Lower leg skin (tissue), 3 donors: ENCODE measurements at regions not wholly inside any gene's neighbourhood (a gene's known extent, or its start where the extent isn't known, plus 50 kb on each side); places are given as distances from the start of the nearest gene placed in this dataset.

Source experiments
- CTCF ChIP-seq, 3 donors: fragments of 450-650 bp; IDR thresholded peaks; one replicate each; pipeline ENCODE4 v1.5.1; 2016; ENCODE audit warnings: antibody characterized with exemption in 3 of 3, mild to moderate bottlenecking in 3 of 3, moderate library complexity in 2 of 3
- POLR2A ChIP-seq, 2 donors: fragments of 450-650 bp; IDR thresholded peaks; one replicate each; pipeline ENCODE4 v1.6.1; 2016 to 2017; ENCODE audit warnings: antibody characterized with exemption in 2 of 2, mild to moderate bottlenecking in 1 of 2, moderate library complexity in 1 of 2

GRCh38 chr11:15795378-15795777, 561.0 kb downstream of the SOX6 start:
- no peak for TF ChIP-seq CTCF (IDR thresholded peaks at IDR 0.05)
- TF ChIP-seq POLR2A (IDR thresholded peaks at IDR 0.05), result no peak
